Epithelial cell of esophagus (primary cell): ENCODE measurements at regions not wholly inside any gene's neighbourhood (a gene's known extent, or its start where the extent isn't known, plus 50 kb on each side); places are given as distances from the start of the nearest gene placed in this dataset.
"Not testable (repeated sequence)": the region's sequence is repeated elsewhere in the genome, so short reads cannot be mapped to it uniquely, and the experiment has no call there.

ENCODE experiments used
- DNase-seq: peaks from one replicate; pipeline ENCODE4 v3.0.0; 2010; ENCODE audit warnings: low read depth
- H3K4me3 ChIP-seq: 2 replicates; pipeline ENCODE4 v1.5.1; 2011; ENCODE audit warnings: mild to moderate bottlenecking, low read length, control low read depth
- CTCF ChIP-seq: IDR thresholded peaks from 2 replicates; pipeline ENCODE4 v1.5.1; 2011; ENCODE audit warnings: low read depth, mild to moderate bottlenecking, low read length, control low read depth, inconsistent platforms; ENCODE audit not compliant: insufficient read depth; ENCODE audit errors: missing control alignments

- no peak overlapping the region for H3K4me3 ChIP-seq
- DNase-seq, result no peak
- TF ChIP-seq CTCF, result no peak
Measured at GRCh38 chr5:82521431-82522051, 243.4 kb upstream of the RPS23 start.

DNA sequence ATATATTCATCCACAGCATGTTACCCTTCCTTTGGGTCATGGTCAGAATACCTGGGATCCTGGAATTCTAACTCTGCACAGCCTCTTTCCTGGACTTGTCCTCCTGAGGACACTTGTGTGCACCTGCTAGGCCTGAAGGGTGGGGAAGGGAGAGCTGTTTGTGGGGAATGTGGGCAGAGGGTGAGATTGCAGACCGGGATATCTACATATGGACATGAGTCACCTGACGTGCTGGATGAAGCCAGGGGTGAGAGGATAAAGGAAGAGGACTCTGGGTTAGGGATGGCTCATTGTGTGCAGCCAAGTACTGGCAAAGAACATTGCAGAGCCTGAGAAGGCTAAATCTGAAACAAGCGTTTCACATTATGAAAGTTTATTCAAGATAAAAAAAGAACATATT lies 241.4 kb upstream of the RPS23 start:
- DNase-seq, result no peak
- no peak for TF ChIP-seq CTCF
- no peak overlapping the region for H3K4me3 ChIP-seq

GRCh38 chr5:82517544-82518075 lies 239.5 kb upstream of the RPS23 start:
- no peak overlapping the region for H3K4me3 ChIP-seq
- TF ChIP-seq CTCF, result no peak
- no peak for DNase-seq

GRCh38 chr5:82513738-82514137 lies 235.6 kb upstream of the RPS23 start:
- DNase-seq, result no peak
- H3K4me3 ChIP-seq, result no peak overlapping the region
- no peak for TF ChIP-seq CTCF

DNA sequence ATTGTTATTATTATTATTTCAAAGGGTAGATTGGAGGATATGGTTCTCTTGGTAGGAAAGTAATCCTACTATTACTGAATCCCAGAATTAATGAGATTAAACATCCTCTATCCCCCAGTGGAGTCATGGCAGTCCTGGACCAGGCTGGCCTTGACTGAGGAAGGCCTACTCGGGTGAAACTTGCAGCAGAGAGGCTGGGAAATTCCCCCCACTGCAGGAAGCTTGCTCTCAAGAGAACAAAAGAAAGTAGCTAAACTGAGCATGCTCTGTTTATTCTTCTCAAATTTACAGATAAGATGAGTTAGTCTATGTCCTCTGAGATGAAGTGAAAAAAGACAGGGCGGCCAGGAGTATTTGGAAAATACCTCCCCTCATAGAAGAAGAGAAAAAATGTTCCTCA lies 233.9 kb upstream of the RPS23 start:
- H3K4me3 ChIP-seq, result no peak overlapping the region
- TF ChIP-seq CTCF, result no peak
- no peak for DNase-seq

GRCh38 chr5:82511134-82511533 lies 233.0 kb upstream of the RPS23 start:
- no peak overlapping the region for H3K4me3 ChIP-seq
- TF ChIP-seq CTCF, result no peak
- DNase-seq, result no peak

DNA sequence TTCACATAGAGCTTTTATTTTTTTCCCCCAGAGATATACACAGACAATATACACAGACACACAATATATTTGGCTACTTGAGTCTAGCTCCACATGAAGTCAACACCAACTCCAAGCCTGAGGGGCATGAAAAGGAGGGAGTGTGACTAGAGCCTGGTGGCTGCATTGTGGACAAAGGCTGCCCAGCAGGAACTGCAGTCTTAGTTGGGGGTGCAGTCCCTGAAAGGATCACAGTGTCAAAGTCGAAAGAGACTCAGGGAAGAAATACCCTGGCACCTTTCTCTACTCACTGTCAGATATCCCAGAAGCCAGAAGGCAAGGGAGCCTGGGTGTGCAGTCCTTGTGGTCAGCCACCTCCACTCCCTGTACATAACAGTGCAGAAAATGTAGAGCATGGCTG lies 231.6 kb upstream of the RPS23 start:
- no peak for DNase-seq
- H3K4me3 ChIP-seq, result no peak overlapping the region
- TF ChIP-seq CTCF, result no peak

DNA sequence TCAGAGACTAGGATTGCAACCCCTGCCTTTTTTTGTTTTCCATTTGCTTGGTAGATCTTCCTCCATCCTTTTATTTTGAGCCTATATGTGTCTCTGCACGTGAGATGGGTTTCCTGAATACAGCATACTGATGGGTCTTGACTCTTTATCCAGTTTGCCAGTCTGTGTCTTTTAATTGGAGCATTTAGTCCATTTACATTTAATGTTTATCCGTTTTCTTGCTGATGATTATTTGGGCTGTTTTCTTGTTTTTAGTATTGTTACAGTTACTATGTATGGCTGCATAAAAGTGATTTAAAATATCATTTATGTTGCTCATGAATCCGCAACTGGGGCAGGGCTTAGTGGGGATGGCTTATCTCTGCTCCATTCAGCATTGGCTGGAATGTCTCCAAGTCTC lies 228.2 kb upstream of the RPS23 start:
- H3K4me3 ChIP-seq, DNase-seq: not testable (repeated sequence)
